ENCODE measurements at regions not wholly inside any gene's neighbourhood (a gene's known extent, or its start where the extent isn't known, plus 50 kb on each side); places are given as distances from the start of the nearest gene placed in this dataset.
"Not testable (repeated sequence)": the region's sequence is repeated elsewhere in the genome, so short reads cannot be mapped to it uniquely, and the experiment has no call there.

GRCh38 chr2:65952966-65953761 is 481.8 kb upstream of the MEIS1 start:
- DNase-seq (ENCODE audit: low spot score), result no peak

DNA sequence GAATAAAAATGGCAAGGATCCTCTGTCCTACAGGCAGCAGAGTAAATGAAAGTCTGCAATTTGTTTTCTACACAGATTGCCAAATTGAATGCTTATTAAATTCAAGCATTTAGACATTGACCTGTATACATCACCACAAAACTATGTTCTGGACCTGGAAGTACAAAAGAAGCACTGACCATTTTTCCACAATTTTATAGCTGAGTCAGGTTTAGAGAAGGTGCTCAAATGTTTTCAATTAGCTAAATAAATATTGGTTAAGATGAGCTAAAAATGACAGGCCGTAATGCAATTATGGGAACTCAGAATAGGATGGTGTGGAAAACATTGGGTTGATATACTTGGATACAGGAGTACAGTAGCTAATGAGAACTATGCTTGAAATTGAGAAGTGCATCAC is 490.7 kb upstream of the MEIS1 start:
- no peak for DNase-seq (ENCODE audit: low spot score)

DNA sequence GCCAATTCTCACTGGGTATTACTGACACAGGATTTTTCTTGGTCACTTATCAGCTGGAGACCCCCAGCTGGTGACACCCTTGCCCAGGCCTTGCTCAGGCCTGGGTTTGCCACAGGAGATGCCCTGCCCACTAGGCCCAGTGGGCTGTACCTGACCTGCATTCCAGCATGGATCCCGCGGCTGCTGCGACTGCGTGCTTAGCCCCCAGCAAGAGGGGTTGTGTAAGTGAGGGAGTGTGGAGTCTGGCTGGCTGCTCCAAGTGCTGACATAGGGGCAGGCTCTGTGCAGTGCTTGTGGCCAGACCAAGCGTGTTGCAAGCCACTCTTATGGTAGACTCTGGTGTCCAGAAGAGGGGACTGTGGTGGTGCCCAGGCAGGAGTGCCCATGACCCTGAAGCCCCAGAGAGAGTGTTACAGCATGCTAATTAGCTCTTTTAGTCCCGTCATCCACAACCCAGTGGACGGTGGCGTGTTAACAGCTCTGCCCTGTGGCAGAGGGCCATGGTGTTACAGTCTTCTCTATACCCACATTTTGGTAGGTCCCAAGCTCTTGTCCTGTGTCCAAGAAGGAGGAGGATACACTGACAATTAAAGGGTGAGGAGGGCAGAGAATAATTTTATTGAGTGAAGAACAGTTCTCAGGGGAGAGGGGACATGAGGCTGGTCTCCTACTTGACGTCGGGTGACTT is 491.7 kb upstream of the MEIS1 start:
- DNase-seq (ENCODE audit: low spot score), result no peak

DNA sequence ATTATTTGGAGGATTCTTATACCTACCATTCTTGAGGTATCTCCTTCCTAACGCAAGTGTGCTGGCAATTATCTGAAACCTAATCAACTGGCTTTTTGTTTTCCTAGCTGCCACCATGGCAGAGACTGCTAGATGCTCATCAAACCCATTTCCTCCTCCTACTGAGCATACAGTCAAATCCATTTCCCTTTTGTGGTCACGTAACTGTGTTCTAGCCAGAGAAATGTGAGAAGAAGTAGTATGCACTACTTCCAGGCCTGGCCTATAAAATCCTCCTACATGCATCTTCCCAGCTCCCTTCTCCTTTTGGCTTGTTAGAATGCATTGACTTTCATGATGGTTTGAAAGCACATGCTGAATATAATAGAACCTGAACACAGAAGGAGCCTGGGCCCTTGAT is 494.1 kb upstream of the MEIS1 start:
- DNase-seq (ENCODE audit: low spot score), result no peak

DNA sequence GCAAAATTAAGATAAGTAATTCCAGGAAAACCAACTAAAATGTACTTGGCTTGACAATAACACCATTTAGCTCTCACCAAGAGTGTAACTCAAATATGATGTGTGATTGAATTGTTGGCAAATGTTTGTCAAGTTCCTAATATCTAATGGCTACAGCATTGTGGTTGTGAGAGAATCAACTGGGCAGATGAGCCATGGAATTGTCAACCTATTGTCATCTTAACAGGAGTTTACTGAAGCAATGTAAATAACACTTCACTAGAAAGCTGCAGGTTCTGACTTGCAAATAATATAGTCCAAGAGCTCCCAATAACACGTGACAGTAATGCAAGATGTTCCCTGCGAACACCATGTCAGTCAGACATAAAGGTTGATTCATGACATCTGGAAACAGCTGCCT is 495.2 kb upstream of the MEIS1 start:
- DNase-seq (ENCODE audit: low spot score), result no peak

DNA sequence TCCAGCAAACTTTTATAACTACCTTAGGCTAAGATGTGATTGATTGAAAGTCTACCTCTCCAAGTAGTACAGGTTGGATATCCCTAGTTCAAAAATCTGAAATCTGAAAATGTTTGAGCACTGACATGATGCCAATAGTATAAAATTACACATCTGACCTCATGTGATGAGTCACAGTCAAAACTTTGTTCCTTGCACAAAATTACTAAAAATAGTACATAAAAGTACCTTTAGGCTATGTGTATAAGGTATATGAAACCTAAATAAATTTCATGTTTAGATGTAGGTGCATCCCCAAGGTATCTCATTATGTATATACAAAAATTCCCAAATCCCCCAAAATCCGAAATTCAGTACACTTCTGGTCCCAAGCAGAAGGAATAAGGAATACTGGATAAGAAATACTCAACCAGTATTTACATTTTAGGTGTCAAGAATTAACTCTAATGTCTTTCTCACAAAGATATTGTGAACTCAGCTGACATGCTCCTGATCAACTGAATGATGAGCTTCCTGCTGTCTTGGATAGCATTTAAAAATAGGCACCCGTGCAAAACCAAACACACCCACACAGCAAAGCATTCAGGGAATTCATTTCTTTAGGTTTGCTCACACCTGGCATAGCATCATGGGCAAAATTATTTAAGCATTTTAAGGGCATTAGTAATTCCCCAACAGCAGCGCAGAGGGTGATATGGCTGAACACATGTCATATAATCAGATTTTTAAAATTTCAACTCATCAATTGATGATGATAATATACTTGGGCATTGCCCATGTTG is 497.4 kb upstream of the MEIS1 start:
- no peak for DNase-seq (ENCODE audit: low spot score)

GRCh38 chr2:65934992-65935629 is 499.8 kb upstream of the MEIS1 start:
- DNase-seq (ENCODE audit: low spot score), result no peak

DNA sequence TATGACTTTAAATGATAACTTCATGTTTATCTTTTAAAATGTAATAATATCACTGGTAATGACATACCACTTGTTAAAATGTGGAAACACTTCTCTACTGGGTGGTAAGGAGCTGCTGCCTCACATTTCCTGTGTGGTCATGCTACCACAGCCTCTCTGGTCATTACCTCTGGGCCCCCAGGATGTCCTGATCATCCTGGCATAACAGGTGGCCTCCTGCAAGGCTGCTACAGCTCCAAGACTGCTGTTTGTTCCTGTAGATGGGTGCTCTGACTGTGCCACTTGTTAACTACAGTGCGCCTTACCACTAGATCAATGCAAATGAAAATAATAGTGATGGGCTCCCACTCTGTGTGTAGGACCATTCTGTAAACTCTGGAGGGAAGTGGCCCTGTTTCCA is 500.2 kb upstream of the SPRED2 start:
- DNase-seq (ENCODE audit: low spot score), result no peak

- DNase-seq (ENCODE audit: low spot score), result no peak
These were observed 498.7 kb upstream of the SPRED2 start for GRCh38 chr2:65931056-65931455.

GRCh38 chr2:65930259-65930658 is 497.9 kb upstream of the SPRED2 start:
- no peak for DNase-seq (ENCODE audit: low spot score)

DNA sequence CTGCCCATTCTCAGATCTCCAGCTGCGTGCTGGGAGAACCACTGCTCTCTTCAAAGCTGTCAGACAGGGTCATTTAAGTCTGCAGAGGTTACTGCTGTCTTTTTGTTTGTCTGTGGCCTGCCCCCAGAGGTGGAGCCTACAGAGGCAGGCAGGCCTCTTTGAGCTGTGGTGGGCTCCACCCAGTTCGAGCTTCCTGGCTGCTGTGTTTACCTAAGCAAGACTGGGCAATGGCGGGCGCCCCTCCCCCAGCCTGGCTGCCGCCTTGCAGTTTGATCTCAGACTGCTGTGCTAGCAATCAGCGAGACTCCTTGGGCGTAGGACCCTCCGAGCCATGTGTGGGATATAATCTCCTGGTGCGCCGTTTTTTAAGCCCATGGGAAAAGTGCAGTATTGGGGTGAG is 497.3 kb upstream of the SPRED2 start:
- DNase-seq (ENCODE audit: low spot score), result not testable (repeated sequence)

- DNase-seq (ENCODE audit: low spot score), result peak; percentile 28
These were observed 490.4 kb upstream of the SPRED2 start for GRCh38 chr2:65922794-65923193.

GRCh38 chr2:65922030-65922429 is 489.6 kb upstream of the SPRED2 start:
- DNase-seq (ENCODE audit: low spot score), result no peak

- no peak for DNase-seq (ENCODE audit: low spot score)
These were observed 488.7 kb upstream of the SPRED2 start for GRCh38 chr2:65921116-65921515.

DNA sequence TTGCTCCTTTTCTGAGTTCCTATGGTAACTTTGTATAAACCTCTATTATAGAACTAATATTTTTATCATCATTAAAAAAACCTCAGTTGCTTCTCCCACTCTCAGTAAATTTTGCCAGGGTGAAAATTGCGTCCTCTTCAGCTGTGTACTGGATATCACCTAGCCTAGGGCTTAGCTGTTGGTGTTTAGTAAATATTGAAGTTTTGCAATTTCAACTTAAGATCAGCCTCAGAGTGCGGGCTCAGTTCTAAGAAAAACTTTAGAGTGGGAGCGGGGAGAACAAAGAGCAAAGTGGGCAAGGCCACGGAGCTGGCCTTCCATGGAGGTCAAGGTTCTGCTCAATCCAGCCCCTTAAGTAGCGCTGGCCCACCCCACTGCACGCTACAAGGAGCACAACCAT is 488.3 kb upstream of the SPRED2 start:
- DNase-seq (ENCODE audit: low spot score), result no peak

DNA sequence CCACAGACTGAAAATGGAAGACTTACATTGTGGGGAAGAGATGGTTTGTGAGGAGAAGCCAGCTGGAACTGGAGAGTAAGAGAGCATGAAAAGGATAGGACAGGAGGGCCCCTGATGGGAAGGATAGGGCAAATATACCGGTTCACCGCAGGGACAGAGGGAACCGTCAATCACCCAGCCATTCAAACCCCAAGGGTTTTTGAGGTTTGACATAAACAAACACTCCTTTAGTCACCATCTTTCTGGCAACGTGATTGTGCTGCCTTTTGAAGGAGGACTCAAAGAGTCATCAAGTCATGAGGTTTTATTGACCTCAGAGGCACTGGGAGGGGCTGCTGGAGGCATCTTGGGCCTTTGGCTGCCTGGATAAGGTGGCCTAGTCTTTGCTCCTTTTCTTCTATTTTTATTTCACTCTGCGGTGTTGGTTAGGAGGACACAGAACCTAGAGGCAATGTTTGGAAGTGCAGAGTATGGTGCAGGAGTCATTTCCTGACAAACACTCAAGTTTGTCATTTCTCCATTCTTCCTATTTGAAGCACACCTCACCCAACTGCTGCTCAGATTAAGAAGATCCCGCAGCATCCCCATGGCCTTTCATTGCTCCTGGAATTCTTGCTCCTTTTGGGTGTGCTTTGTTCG is 487.3 kb upstream of the SPRED2 start:
- no peak for DNase-seq (ENCODE audit: low spot score)

DNA sequence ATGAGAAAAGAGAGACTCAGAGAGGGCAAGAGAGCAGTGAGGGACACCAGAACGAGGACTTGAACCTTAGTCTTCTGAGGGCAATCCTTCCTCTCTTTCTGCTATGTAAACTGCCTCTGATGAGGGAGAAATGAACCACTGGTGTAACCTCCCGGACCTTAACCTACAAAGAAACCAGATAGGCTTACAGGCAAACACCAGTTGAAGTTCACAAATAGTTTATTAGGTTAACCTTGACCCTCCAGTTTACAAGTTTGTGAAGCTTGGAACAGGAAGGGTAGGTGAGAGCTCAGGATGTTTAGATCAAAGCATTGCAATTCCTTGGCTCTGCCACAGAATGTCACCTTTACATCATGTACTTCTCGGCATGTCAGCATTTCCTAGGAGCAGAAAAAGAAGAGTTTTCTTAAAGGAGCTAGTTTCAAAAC is 486.4 kb upstream of the SPRED2 start:
- no peak for DNase-seq (ENCODE audit: low spot score)

GRCh38 chr2:65917986-65918385 is 485.6 kb upstream of the SPRED2 start:
- no peak for DNase-seq (ENCODE audit: low spot score)

- DNase-seq (ENCODE audit: low spot score), result no peak
These were observed 484.4 kb upstream of the SPRED2 start for GRCh38 chr2:65916785-65917295.

GRCh38 chr2:65916177-65916576 is 483.8 kb upstream of the SPRED2 start:
- no peak for DNase-seq (ENCODE audit: low spot score)

GRCh38 chr2:65915273-65915672 is 482.9 kb upstream of the SPRED2 start:
- no peak for DNase-seq (ENCODE audit: low spot score)
